Fibroblast of lung (primary cell): ENCODE measurements at regions not wholly inside any gene's neighbourhood (a gene's known extent, or its start where the extent isn't known, plus 50 kb on each side); places are given as distances from the start of the nearest gene placed in this dataset.
"Not testable (repeated sequence)": the region's sequence is repeated elsewhere in the genome, so short reads cannot be mapped to it uniquely, and the experiment has no call there.

Source experiments
- DNase-seq, 2 donors: peaks; one replicate each; pipeline versions ENCODE4 v3.0.0 to v3.0.0-alpha.2; 2010; ENCODE audit warnings: low read depth in 2 of 2
- H2AFZ ChIP-seq: 2 replicates; pipeline ENCODE4 v1.5.1; 2012; ENCODE audit warnings: low read length, control low read depth, inconsistent platforms
- H3K27ac ChIP-seq: 2 replicates; pipeline ENCODE4 v1.5.1; 2011; ENCODE audit warnings: low read length, control low read depth; ENCODE audit not compliant: insufficient read depth
- H3K27me3 ChIP-seq: 2 replicates; pipeline ENCODE4 v1.5.1; 2011; ENCODE audit warnings: mild to moderate bottlenecking, low read length; ENCODE audit not compliant: control insufficient read depth, insufficient read depth
- H3K36me3 ChIP-seq: 2 replicates; pipeline ENCODE4 v1.5.1; 2011; ENCODE audit warnings: low read length; ENCODE audit not compliant: control insufficient read depth, insufficient read depth
- H3K4me1 ChIP-seq: 2 replicates; pipeline ENCODE4 v1.5.1; 2011; ENCODE audit warnings: low read length; ENCODE audit not compliant: control insufficient read depth, insufficient read depth; ENCODE audit errors: extremely low read depth
- H3K4me2 ChIP-seq: 2 replicates; pipeline ENCODE4 v1.5.1; 2011; ENCODE audit warnings: low read length, control low read depth; ENCODE audit not compliant: insufficient read depth; ENCODE audit errors: extremely low read depth
- H3K4me3 ChIP-seq, 4 experiments: fragments of 200-600 bp in 1 of 4; sonication (generic) in 1 of 4; replicated peaks in 1 of 4; 2 replicates each; pipeline ENCODE4 v1.5.1; 2011 to 2016; ENCODE audit warnings: low read length in 4 of 4, low read depth in 3 of 4, mild to moderate bottlenecking in 3 of 4, control low read depth in 2 of 4, inconsistent platforms in 1 of 4, mixed read lengths in 1 of 4; ENCODE audit not compliant: insufficient read depth in 1 of 4; ENCODE audit errors: control extremely low read depth in 1 of 4
- H3K79me2 ChIP-seq: 2 replicates; pipeline ENCODE4 v1.5.1; 2012; ENCODE audit warnings: mild to moderate bottlenecking, low read length, inconsistent platforms; ENCODE audit not compliant: control insufficient read depth, insufficient read depth
- H3K9ac ChIP-seq: 2 replicates; pipeline ENCODE4 v1.5.1; 2011; ENCODE audit warnings: mild to moderate bottlenecking, low read length, control low read depth; ENCODE audit not compliant: insufficient read depth
- H3K9me3 ChIP-seq: 2 replicates; pipeline ENCODE4 v1.5.1; 2012; ENCODE audit warnings: low read depth, low read length; ENCODE audit not compliant: control insufficient read depth, insufficient read depth
- H4K20me1 ChIP-seq: 2 replicates; pipeline ENCODE4 v1.5.1; 2011; ENCODE audit warnings: low read length; ENCODE audit not compliant: control insufficient read depth, insufficient read depth; ENCODE audit errors: extremely low read depth
- EZH2 ChIP-seq: IDR thresholded peaks from 2 replicates; pipeline ENCODE4 v1.5.1; 2012; ENCODE audit warnings: low read length, control low read depth, mild to moderate bottlenecking; ENCODE audit errors: missing control alignments
- TF ChIP-seq, protein P1 (sequence below), 2 donors: IDR thresholded peaks in 1 of 2; conservative IDR thresholded peaks in 1 of 2; 1 replicate in 1 of 2; 2 replicates in 1 of 2; pipeline ENCODE4 v1.5.1; 2011 to 2012; ENCODE audit warnings: low read length in 2 of 2, control low read depth in 1 of 2, inconsistent platforms in 1 of 2, low read depth in 1 of 2, mild to moderate bottlenecking in 1 of 2

DNA sequence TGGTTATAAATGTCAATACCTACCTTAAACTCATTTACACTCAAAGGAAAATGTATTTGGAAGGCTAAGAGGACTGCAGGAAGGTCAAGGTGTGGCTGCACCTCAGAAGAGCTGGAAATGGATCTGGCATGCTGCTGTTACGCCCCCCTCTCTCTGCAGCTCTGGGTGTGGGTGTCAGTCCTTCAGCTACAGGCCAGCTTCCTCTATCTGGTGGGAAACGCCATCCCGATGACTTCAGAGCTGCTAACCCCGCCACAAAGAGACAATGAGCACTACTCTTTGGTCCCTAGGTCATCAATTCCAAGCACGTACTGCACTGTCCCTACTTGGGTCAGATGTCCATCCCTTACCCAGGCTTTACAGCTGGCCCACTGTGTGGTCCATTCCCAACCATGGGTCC, 74.2 kb downstream of the TEX35 start:
- no peak overlapping the region for H3K27ac ChIP-seq
- TF ChIP-seq, protein P1, sequence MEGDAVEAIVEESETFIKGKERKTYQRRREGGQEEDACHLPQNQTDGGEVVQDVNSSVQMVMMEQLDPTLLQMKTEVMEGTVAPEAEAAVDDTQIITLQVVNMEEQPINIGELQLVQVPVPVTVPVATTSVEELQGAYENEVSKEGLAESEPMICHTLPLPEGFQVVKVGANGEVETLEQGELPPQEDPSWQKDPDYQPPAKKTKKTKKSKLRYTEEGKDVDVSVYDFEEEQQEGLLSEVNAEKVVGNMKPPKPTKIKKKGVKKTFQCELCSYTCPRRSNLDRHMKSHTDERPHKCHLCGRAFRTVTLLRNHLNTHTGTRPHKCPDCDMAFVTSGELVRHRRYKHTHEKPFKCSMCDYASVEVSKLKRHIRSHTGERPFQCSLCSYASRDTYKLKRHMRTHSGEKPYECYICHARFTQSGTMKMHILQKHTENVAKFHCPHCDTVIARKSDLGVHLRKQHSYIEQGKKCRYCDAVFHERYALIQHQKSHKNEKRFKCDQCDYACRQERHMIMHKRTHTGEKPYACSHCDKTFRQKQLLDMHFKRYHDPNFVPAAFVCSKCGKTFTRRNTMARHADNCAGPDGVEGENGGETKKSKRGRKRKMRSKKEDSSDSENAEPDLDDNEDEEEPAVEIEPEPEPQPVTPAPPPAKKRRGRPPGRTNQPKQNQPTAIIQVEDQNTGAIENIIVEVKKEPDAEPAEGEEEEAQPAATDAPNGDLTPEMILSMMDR (conservative IDR thresholded peaks at IDR 0.05 in 1 of 2, IDR thresholded peaks at IDR 0.05 in 1 of 2; ENCODE audit: low read depth in 1 of 2, low read length in 2 of 2): no peak
- no peak for TF ChIP-seq EZH2
- no peak overlapping the region for H2AFZ ChIP-seq
- no peaks in the 10 kb centered on the region for H4K20me1 ChIP-seq
- no peaks in the 10 kb centered on the region for H3K79me2 ChIP-seq
- no peak overlapping the region for H3K4me2 ChIP-seq
- no peak overlapping the region for H3K4me3 ChIP-seq
- H3K9me3 ChIP-seq: no peaks in the 10 kb centered on the region
- no peaks in the 10 kb centered on the region for H3K4me1 ChIP-seq
- H3K27me3 ChIP-seq: no peaks in the 10 kb centered on the region
- H3K36me3 ChIP-seq: no peaks in the 10 kb centered on the region
- no peak overlapping the region for H3K9ac ChIP-seq
- DNase-seq: no peak

DNA sequence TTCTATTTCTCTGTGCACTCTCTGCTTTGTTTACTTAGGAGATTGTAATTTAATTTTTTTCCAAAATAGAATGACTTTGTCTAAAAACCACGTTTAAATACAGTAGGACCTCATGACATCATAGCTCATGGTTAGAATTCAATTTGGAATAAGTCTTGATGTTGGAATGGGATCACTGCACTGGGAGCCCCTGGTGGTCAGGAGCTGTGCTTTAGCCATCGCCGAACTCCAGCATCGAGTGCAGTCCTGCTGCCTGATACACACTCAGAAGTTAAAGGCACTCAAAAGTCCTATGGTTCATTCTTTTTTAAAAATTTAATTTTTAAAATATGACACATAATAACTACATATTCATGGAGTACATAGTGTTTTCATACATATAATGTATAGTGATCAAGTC, 75.1 kb downstream of the TEX35 start:
- H3K36me3 ChIP-seq: no peaks in the 10 kb centered on the region
- H3K9me3 ChIP-seq: no peaks in the 10 kb centered on the region
- H3K27me3 ChIP-seq: no peaks in the 10 kb centered on the region
- H3K79me2 ChIP-seq: no peaks in the 10 kb centered on the region
- no peak overlapping the region for H3K9ac ChIP-seq
- no peak overlapping the region for H2AFZ ChIP-seq
- no peak overlapping the region for H3K27ac ChIP-seq
- no peak overlapping the region for H3K4me2 ChIP-seq
- H3K4me1 ChIP-seq: no peaks in the 10 kb centered on the region
- no peaks in the 10 kb centered on the region for H4K20me1 ChIP-seq
- DNase-seq: no peak
- no peak for TF ChIP-seq EZH2
- TF ChIP-seq, protein P1 (conservative IDR thresholded peaks at IDR 0.05 in 1 of 2, IDR thresholded peaks at IDR 0.05 in 1 of 2; ENCODE audit: low read depth in 1 of 2, low read length in 2 of 2): no peak
- H3K4me3 ChIP-seq: no peak overlapping the region

DNA sequence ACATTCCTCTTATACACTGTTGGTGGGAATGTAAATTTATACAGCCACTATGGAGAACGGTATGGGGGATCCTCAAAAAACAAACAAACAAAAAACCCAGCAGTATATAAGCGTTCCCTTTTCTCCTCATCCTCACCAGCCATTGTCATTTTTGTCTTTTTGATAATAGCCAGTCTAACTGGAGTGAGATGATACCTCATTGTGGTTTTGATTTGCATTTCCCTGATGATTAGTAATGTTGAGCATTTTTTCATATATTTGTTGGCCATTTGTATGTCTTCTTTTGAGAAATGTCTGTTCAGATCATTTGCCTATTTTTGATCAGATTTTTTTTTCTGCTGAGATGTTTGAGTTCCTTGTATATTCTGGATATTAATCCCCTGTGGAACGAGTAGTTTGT, 76.1 kb downstream of the TEX35 start:
- not testable (repeated sequence) for H2AFZ ChIP-seq, H3K36me3 ChIP-seq, H3K27ac ChIP-seq, H3K4me3 ChIP-seq, H3K79me2 ChIP-seq, H3K4me1 ChIP-seq, DNase-seq, H3K4me2 ChIP-seq, H3K27me3 ChIP-seq, H4K20me1 ChIP-seq, H3K9ac ChIP-seq, H3K9me3 ChIP-seq

DNA sequence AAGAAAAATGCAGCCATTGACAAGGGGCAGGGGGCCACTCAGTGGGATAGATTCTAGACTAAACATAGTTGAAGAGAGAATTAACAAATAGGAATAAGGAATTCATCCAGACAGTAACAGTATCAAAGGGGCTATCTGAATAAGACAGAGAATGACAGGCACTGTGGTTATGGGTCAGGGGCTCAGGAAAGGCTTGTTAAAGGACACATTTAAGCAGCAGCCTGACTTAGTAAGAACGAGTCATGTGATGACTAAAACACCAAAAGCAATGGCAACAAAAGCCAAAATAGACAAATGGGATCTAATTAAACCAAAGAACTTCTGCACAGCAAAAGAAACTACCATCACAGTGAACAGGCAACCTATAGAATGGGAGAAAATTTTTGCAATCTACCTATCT, 78.9 kb downstream of the TEX35 start:
- H4K20me1 ChIP-seq, H2AFZ ChIP-seq, H3K4me2 ChIP-seq, H3K36me3 ChIP-seq, H3K9me3 ChIP-seq, H3K4me3 ChIP-seq, H3K79me2 ChIP-seq, H3K4me1 ChIP-seq, H3K27ac ChIP-seq, DNase-seq, H3K9ac ChIP-seq, H3K27me3 ChIP-seq: not testable (repeated sequence)
